H1 (cell line): ENCODE measurements at regions not wholly inside any gene's neighbourhood (a gene's known extent, or its start where the extent isn't known, plus 50 kb on each side); places are given as distances from the start of the nearest gene placed in this dataset.

Source experiments
- CTCF ChIA-PET: fragments of 300-600 bp; sonication (Branson Sonifier 250); formaldehyde crosslinking; loops from one replicate; lab custom pipeline; 2021; ENCODE audit not compliant: partially characterized antibody; lab: Charles Lee
- POLR2A ChIA-PET: fragments of 300-600 bp; sonication (Branson Sonifier 250); formaldehyde crosslinking; loops from one replicate; lab custom pipeline; 2021; ENCODE audit warnings: inconsistent platforms; ENCODE audit not compliant: partially characterized antibody; lab: Charles Lee
- DNase-seq, 2 experiments: peaks; one replicate each; pipeline versions ENCODE4 v3.0.0 to v3.0.0-alpha.2; 2010 to 2022; ENCODE audit warnings: low spot score in 2 of 2, low read depth in 1 of 2, mixed read lengths in 1 of 2
- FAIRE-seq: peaks from 2 replicates; lab custom pipeline; 2011; peaks lifted over from hg19 to GRCh38; lab: Jason Lieb, UNC
- H2AFZ ChIP-seq: 2 replicates; pipeline ENCODE4 v1.8.1; 2012; ENCODE audit warnings: low read length, inconsistent platforms
- H2AK5ac ChIP-seq: 2 replicates; pipeline ENCODE4 v1.6.1; 2013; ENCODE audit warnings: low read depth, low read length
- H2BK120ac ChIP-seq: replicated peaks from 2 replicates; pipeline ENCODE3; 2013; ENCODE audit warnings: low read depth, low read length, inconsistent platforms
- H2BK12ac ChIP-seq: 2 replicates; pipeline ENCODE4 v1.6.1; 2013; ENCODE audit warnings: low read depth, low read length
- H2BK15ac ChIP-seq: 2 replicates; pipeline ENCODE4 v1.6.1; 2013; ENCODE audit warnings: low read length
- H2BK20ac ChIP-seq: 2 replicates; pipeline ENCODE4 v1.6.1; 2013; ENCODE audit warnings: low read length
- H2BK5ac ChIP-seq: 2 replicates; pipeline ENCODE4 v1.6.1; 2013; ENCODE audit warnings: low read depth, low read length
- H3K14ac ChIP-seq: 2 replicates; pipeline ENCODE4 v1.6.1; 2013; ENCODE audit warnings: inconsistent platforms; ENCODE audit not compliant: insufficient read length
- H3K18ac ChIP-seq: 2 replicates; pipeline ENCODE4 v1.6.1; 2013; ENCODE audit warnings: low read length; ENCODE audit errors: extremely low read depth
- H3K23ac ChIP-seq: 2 replicates; pipeline ENCODE4 v1.6.1; 2013; ENCODE audit warnings: inconsistent platforms; ENCODE audit not compliant: insufficient read length
- H3K23me2 ChIP-seq: 2 replicates; pipeline ENCODE4 v1.6.1; 2013; ENCODE audit warnings: low read depth, low read length
- H3K27ac ChIP-seq: 2 replicates; pipeline ENCODE4 v1.6.1; 2011; ENCODE audit warnings: low read depth, low read length, inconsistent platforms
- H3K27me3 ChIP-seq, 4 experiments: replicated peaks in 1 of 4; 1 replicate in 1 of 4; 2 replicates in 3 of 4; pipeline versions ENCODE4 v1.6.1 to v1.8.1; 2011 to 2013; ENCODE audit warnings: low read length in 3 of 4, mild to moderate bottlenecking in 3 of 4, inconsistent platforms in 2 of 4, mixed read lengths in 2 of 4, moderate library complexity in 1 of 4; ENCODE audit not compliant: control insufficient read depth in 3 of 4, insufficient read depth in 3 of 4; ENCODE audit errors: extremely low read depth in 1 of 4
- H3K36me3 ChIP-seq, 4 experiments: 2 replicates each; pipeline versions ENCODE4 v1.6.1 to v1.8.1; 2011 to 2013; ENCODE audit warnings: mild to moderate bottlenecking in 4 of 4, low read length in 3 of 4, moderate library complexity in 2 of 4, control low read depth in 1 of 4, inconsistent platforms in 1 of 4; ENCODE audit not compliant: insufficient read depth in 4 of 4, control insufficient read depth in 2 of 4
- H3K4ac ChIP-seq: replicated peaks from 2 replicates; pipeline ENCODE3; 2013; ENCODE audit warnings: low read length, low read depth, mixed read lengths, inconsistent platforms; ENCODE audit not compliant: insufficient read length
- H3K4me1 ChIP-seq, 4 experiments: replicated peaks in 1 of 4; 1 replicate in 1 of 4; 2 replicates in 3 of 4; pipeline versions ENCODE4 v1.6.1 to v1.8.1; 2011 to 2013; ENCODE audit warnings: low read length in 3 of 4, inconsistent platforms in 2 of 4, mixed read lengths in 1 of 4; ENCODE audit not compliant: insufficient read depth in 4 of 4, control insufficient read depth in 3 of 4
- H3K4me2 ChIP-seq, 2 experiments: 2 replicates each; pipeline versions ENCODE4 v1.6.1 to v1.8.1; 2011 to 2013; ENCODE audit warnings: low read depth in 2 of 2, low read length in 2 of 2, control low read depth in 1 of 2, inconsistent platforms in 1 of 2, mild to moderate bottlenecking in 1 of 2; ENCODE audit not compliant: insufficient read depth in 1 of 2
- H3K4me3 ChIP-seq, 4 experiments: fragments of 200-600, 300-600 bp in 1 of 4; sonication (generic), shearing (Covaris generic), sonication (Bioruptor Twin) in 1 of 4; 2 replicates each; pipeline versions ENCODE4 v1.5.1 to v1.8.1; 2011 to 2016; ENCODE audit warnings: low read length in 4 of 4, low read depth in 3 of 4, control low read depth in 2 of 4, inconsistent platforms in 2 of 4, mild to moderate bottlenecking in 2 of 4, mixed read lengths in 1 of 4, moderate library complexity in 1 of 4; ENCODE audit not compliant: insufficient read depth in 2 of 4; ENCODE audit errors: extremely low read depth in 1 of 4
- H3K56ac ChIP-seq: replicated peaks from 2 replicates; pipeline ENCODE3; 2013; ENCODE audit warnings: low read depth, mild to moderate bottlenecking, mixed read lengths, low read length, inconsistent platforms; ENCODE audit not compliant: insufficient read length
- H3K79me1 ChIP-seq: 2 replicates; pipeline ENCODE4 v1.6.1; 2013; ENCODE audit warnings: low read depth, low read length, control low read depth
- H3K79me2 ChIP-seq, 2 experiments: 2 replicates each; pipeline versions ENCODE4 v1.6.1 to v1.8.1; 2012 to 2013; ENCODE audit warnings: low read length in 2 of 2, mild to moderate bottlenecking in 2 of 2, inconsistent platforms in 1 of 2; ENCODE audit not compliant: insufficient read depth in 2 of 2, control insufficient read depth in 1 of 2
- H3K9ac ChIP-seq, 4 experiments: replicated peaks in 1 of 4; 1 replicate in 1 of 4; 2 replicates in 3 of 4; pipeline versions ENCODE4 v1.6.1 to v1.8.1; 2011 to 2013; ENCODE audit warnings: low read depth in 3 of 4, low read length in 3 of 4, control low read depth in 2 of 4, mild to moderate bottlenecking in 2 of 4, moderate library complexity in 2 of 4, inconsistent platforms in 1 of 4; ENCODE audit errors: extremely low read depth in 1 of 4
- H3K9me3 ChIP-seq, 2 experiments: 2 replicates each; pipeline versions ENCODE4 v1.6.1 to v1.8.1; 2012 to 2013; ENCODE audit warnings: mild to moderate bottlenecking in 2 of 2, moderate library complexity in 2 of 2, control low read depth in 1 of 2, inconsistent platforms in 1 of 2, low read depth in 1 of 2, low read length in 1 of 2, mixed read lengths in 1 of 2; ENCODE audit not compliant: insufficient read depth in 2 of 2
- H4K20me1 ChIP-seq, 2 experiments: replicated peaks in 1 of 2; 2 replicates each; pipeline versions ENCODE3 to v1.8.1; 2011 to 2013; ENCODE audit warnings: inconsistent platforms in 2 of 2, low read length in 2 of 2, mild to moderate bottlenecking in 1 of 2; ENCODE audit not compliant: insufficient read depth in 2 of 2, control insufficient read depth in 1 of 2
- H4K5ac ChIP-seq: 2 replicates; pipeline ENCODE4 v1.6.1; 2013; ENCODE audit warnings: low read length, low read depth, mixed read lengths, inconsistent platforms; ENCODE audit not compliant: insufficient read length
- H4K8ac ChIP-seq: 2 replicates; pipeline ENCODE4 v1.8.0; 2013; ENCODE audit warnings: mild to moderate bottlenecking, moderate library complexity, low read length, inconsistent platforms; ENCODE audit not compliant: insufficient read depth; ENCODE audit errors: extremely low read depth
- H4K91ac ChIP-seq: replicated peaks from 2 replicates; pipeline ENCODE3; 2013; ENCODE audit warnings: low read length, mixed read lengths, inconsistent platforms; ENCODE audit not compliant: insufficient read length
- WGBS, 2 experiments: shearing (Covaris generic) in 1 of 2; methylation state at CpG; one replicate each; pipeline versions ENCODE4 v1.1.6 to v1.1.7; 2013 to 2015; ENCODE audit warnings: low lambda C conversion rate in 2 of 2, mixed read lengths in 2 of 2, inconsistent platforms in 1 of 2, low coverage in 1 of 2, missing lambda C conversion rate in 1 of 2; ENCODE audit not compliant: insufficient replicate concordance in 2 of 2, insufficient coverage in 1 of 2, insufficient read length in 1 of 2; ENCODE audit errors: extremely low coverage in 1 of 2, missing lambda C conversion rate in 1 of 2; 5-methylcytosine and 5-hydroxymethylcytosine counted together
- TF ChIP-seq, protein P1 (sequence below): fragments of 300-600 bp; sonication (generic); IDR thresholded peaks from 2 replicates; pipeline ENCODE4 v1.7.1; 2012; ENCODE audit warnings: low read length, moderate library complexity, mild to moderate bottlenecking, inconsistent platforms; ENCODE audit not compliant: insufficient replicate concordance

DNA sequence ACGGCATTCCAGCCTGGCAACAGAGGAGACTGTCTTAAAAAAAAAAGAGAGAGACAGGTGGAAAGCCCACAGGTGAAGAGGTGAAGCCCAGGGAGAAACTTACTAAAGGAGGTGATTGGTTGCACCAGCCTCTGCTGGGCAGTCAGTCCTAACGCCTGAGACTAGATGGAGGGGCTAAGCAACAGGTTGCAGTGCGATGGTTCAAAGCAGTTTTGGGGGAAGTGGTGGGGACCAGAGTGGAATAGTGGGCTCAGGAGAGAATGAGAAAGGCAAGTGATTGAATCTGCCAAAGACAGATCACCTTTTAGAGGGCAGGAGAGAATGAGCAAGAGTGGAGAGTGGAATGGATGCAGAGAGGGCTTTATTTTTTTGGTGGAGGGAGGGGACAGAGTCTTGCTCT, 100.0 kb upstream of the KCTD7 start:
- Histone ChIP-seq H3K4ac (no peak overlapping the region), H3K4me1 (no peaks in the 10 kb centered on the region; a peak in 1 of 7 replicates), H3K23me2 (no peaks in the 10 kb centered on the region), H3K56ac (no peak overlapping the region), H3K18ac (no peak overlapping the region), H3K9ac (no peak overlapping the region), H2BK120ac (no peak overlapping the region), H3K23ac (no peak overlapping the region), H2BK5ac (no peak overlapping the region), H2AK5ac (no peak overlapping the region), H3K9me3 (no peaks in the 10 kb centered on the region), H4K5ac (no peak overlapping the region), H2AFZ (no peak overlapping the region), H4K91ac (no peak overlapping the region), H2BK12ac (no peak overlapping the region), H3K4me3 (no peak overlapping the region), H2BK15ac (no peak overlapping the region), H3K36me3 (no peaks in the 10 kb centered on the region), H3K27me3 (no peaks in the 10 kb centered on the region), H3K14ac (no peak overlapping the region), H4K8ac (no peak overlapping the region), H3K79me1 (no peaks in the 10 kb centered on the region), H3K79me2 (no peaks in the 10 kb centered on the region), H3K27ac (no peak overlapping the region), H3K4me2 (no peak overlapping the region), H4K20me1 (peaks cover 0 to 5% of the 10 kb centered on the region in 2 experiments), H2BK20ac (no peak overlapping the region)
- POLR2A ChIA-PET = interaction anchor here (1.8 kb wide), 1 partner anchor 10 kb away, joined by 5 read pairs; no protein-coding TSS in a partner anchor
- WGBS, 2 experiments = 90% methylated on average over 3 of the region's 3 CpGs; no CpG with 5 or more reads in 1 of the 2 experiments
- DNase-seq = no peak
- CTCF ChIA-PET = no interaction called here
- FAIRE-seq = no peak
- TF ChIP-seq, protein P1, sequence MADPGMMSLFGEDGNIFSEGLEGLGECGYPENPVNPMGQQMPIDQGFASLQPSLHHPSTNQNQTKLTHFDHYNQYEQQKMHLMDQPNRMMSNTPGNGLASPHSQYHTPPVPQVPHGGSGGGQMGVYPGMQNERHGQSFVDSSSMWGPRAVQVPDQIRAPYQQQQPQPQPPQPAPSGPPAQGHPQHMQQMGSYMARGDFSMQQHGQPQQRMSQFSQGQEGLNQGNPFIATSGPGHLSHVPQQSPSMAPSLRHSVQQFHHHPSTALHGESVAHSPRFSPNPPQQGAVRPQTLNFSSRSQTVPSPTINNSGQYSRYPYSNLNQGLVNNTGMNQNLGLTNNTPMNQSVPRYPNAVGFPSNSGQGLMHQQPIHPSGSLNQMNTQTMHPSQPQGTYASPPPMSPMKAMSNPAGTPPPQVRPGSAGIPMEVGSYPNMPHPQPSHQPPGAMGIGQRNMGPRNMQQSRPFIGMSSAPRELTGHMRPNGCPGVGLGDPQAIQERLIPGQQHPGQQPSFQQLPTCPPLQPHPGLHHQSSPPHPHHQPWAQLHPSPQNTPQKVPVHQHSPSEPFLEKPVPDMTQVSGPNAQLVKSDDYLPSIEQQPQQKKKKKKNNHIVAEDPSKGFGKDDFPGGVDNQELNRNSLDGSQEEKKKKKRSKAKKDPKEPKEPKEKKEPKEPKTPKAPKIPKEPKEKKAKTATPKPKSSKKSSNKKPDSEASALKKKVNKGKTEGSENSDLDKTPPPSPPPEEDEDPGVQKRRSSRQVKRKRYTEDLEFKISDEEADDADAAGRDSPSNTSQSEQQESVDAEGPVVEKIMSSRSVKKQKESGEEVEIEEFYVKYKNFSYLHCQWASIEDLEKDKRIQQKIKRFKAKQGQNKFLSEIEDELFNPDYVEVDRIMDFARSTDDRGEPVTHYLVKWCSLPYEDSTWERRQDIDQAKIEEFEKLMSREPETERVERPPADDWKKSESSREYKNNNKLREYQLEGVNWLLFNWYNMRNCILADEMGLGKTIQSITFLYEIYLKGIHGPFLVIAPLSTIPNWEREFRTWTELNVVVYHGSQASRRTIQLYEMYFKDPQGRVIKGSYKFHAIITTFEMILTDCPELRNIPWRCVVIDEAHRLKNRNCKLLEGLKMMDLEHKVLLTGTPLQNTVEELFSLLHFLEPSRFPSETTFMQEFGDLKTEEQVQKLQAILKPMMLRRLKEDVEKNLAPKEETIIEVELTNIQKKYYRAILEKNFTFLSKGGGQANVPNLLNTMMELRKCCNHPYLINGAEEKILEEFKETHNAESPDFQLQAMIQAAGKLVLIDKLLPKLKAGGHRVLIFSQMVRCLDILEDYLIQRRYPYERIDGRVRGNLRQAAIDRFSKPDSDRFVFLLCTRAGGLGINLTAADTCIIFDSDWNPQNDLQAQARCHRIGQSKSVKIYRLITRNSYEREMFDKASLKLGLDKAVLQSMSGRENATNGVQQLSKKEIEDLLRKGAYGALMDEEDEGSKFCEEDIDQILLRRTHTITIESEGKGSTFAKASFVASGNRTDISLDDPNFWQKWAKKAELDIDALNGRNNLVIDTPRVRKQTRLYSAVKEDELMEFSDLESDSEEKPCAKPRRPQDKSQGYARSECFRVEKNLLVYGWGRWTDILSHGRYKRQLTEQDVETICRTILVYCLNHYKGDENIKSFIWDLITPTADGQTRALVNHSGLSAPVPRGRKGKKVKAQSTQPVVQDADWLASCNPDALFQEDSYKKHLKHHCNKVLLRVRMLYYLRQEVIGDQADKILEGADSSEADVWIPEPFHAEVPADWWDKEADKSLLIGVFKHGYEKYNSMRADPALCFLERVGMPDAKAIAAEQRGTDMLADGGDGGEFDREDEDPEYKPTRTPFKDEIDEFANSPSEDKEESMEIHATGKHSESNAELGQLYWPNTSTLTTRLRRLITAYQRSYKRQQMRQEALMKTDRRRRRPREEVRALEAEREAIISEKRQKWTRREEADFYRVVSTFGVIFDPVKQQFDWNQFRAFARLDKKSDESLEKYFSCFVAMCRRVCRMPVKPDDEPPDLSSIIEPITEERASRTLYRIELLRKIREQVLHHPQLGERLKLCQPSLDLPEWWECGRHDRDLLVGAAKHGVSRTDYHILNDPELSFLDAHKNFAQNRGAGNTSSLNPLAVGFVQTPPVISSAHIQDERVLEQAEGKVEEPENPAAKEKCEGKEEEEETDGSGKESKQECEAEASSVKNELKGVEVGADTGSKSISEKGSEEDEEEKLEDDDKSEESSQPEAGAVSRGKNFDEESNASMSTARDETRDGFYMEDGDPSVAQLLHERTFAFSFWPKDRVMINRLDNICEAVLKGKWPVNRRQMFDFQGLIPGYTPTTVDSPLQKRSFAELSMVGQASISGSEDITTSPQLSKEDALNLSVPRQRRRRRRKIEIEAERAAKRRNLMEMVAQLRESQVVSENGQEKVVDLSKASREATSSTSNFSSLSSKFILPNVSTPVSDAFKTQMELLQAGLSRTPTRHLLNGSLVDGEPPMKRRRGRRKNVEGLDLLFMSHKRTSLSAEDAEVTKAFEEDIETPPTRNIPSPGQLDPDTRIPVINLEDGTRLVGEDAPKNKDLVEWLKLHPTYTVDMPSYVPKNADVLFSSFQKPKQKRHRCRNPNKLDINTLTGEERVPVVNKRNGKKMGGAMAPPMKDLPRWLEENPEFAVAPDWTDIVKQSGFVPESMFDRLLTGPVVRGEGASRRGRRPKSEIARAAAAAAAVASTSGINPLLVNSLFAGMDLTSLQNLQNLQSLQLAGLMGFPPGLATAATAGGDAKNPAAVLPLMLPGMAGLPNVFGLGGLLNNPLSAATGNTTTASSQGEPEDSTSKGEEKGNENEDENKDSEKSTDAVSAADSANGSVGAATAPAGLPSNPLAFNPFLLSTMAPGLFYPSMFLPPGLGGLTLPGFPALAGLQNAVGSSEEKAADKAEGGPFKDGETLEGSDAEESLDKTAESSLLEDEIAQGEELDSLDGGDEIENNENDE = no peak
